ENCODE measurements at regions not wholly inside any gene's neighbourhood (a gene's known extent, or its start where the extent isn't known, plus 50 kb on each side); places are given as distances from the start of the nearest gene placed in this dataset.

DNA sequence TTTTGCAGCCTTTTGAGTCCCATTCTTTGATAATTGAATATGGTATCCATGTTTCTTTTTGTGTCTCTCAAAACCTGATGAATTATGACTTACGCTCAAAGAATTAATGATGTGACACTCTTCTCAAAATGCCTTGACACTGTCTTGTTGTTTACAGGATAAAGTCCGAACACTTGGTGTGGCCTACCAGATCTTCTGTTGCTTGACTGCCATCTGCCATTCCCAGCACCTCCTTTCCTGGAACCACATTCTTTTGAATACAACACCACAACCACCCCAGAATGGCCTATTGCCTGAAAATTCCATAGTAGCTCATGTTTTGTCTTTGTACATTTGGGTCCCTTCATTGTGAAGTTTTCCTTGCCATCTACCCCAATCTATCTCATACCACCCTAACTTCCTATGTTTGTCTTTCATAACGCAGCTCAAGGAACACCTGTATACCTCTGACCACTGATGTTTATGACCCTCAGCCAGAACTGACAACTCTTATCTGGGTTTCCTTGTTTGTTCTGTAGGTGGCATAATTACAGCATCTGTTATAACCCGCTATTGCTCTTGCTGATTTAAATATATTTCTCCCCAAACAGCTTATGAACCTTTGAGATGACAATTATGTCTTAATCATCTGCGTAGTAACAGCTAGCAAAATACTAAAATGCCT is 991.3 kb downstream of the RAB28 start:
- 93 to 100% methylated on average over 2 to 5 of the region's 5 CpGs for WGBS, 2 experiments (ENCODE audit: insufficient coverage in 1 of 2, insufficient read length in 1 of 2)
- H3K9ac ChIP-seq (ENCODE audit: extremely low read depth, low read length, poor library complexity, severe bottlenecking) = no peak overlapping the region
- H3K27me3 ChIP-seq (ENCODE audit: control insufficient read depth, insufficient read depth, low read length, poor library complexity, severe bottlenecking) = no peaks in the 10 kb centered on the region
- no peak overlapping the region for H3K27ac ChIP-seq (ENCODE audit: low read depth, low read length)
- TF ChIP-seq, protein P1, sequence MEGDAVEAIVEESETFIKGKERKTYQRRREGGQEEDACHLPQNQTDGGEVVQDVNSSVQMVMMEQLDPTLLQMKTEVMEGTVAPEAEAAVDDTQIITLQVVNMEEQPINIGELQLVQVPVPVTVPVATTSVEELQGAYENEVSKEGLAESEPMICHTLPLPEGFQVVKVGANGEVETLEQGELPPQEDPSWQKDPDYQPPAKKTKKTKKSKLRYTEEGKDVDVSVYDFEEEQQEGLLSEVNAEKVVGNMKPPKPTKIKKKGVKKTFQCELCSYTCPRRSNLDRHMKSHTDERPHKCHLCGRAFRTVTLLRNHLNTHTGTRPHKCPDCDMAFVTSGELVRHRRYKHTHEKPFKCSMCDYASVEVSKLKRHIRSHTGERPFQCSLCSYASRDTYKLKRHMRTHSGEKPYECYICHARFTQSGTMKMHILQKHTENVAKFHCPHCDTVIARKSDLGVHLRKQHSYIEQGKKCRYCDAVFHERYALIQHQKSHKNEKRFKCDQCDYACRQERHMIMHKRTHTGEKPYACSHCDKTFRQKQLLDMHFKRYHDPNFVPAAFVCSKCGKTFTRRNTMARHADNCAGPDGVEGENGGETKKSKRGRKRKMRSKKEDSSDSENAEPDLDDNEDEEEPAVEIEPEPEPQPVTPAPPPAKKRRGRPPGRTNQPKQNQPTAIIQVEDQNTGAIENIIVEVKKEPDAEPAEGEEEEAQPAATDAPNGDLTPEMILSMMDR (conservative IDR thresholded peaks at IDR 0.05) = no peak
- Mint-ChIP-seq H3K27me3 (ENCODE audit: insufficient read depth) (peaks cover 4% of the 10 kb centered on the region), H3K27ac (no peak overlapping the region), H3K4me1 (peaks cover 8% of the 10 kb centered on the region), H3K4me3 (no peak overlapping the region), H3K36me3 (ENCODE audit: low read depth) (peaks cover 7% of the 10 kb centered on the region), H3K9me3 (peaks cover 34% of the 10 kb centered on the region)
- no peak for DNase-seq
- no peaks in the 10 kb centered on the region for H3K4me1 ChIP-seq (ENCODE audit: control insufficient read depth, insufficient read depth, low read length)
- no peaks in the 10 kb centered on the region for H3K36me3 ChIP-seq (ENCODE audit: control insufficient read depth, insufficient read depth, low read length)
- peak overlapping the region; percentile 6 for H3K4me3 ChIP-seq (ENCODE audit: low read length)
- H3K9me3 ChIP-seq (ENCODE audit: control insufficient read depth, low read length) = peaks cover 43% of the 10 kb centered on the region

DNA sequence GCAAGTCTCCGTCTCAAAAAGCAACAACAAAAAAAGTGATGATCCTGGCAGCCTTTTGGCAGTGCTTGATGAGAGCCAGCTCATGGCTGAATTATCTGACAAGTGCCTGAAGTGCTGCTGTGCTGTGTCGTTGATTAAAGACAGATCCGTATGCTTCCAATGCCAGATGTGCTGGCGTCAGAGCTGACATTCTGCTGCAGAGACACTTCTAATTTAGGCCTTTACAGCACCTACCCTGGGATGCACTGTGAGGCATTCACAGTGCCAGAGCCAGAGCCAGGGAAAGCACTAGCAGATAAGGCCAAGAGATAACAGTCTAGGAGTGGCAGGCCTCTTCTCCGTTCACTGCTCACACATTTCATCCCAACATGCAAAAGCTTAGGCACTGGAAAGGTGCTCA is 995.5 kb downstream of the RAB28 start:
- Mint-ChIP-seq H3K4me3 (no peak overlapping the region), H3K9me3 (peaks cover 8% of the 10 kb centered on the region), H3K27me3 (ENCODE audit: insufficient read depth) (no peaks in the 10 kb centered on the region), H3K36me3 (ENCODE audit: low read depth) (no peaks in the 10 kb centered on the region), H3K4me1 (peaks cover 12% of the 10 kb centered on the region), H3K27ac (no peak overlapping the region)
- WGBS, 2 experiments (ENCODE audit: insufficient coverage in 1 of 2, insufficient read length in 1 of 2) = 81 to 91% methylated on average over 4 to 5 of the region's 5 CpGs
- Histone ChIP-seq H3K4me3 (ENCODE audit: low read length) (no peak overlapping the region), H3K9ac (ENCODE audit: extremely low read depth, low read length, poor library complexity, severe bottlenecking) (no peak overlapping the region), H3K36me3 (ENCODE audit: control insufficient read depth, insufficient read depth, low read length) (no peaks in the 10 kb centered on the region), H3K27me3 (ENCODE audit: control insufficient read depth, insufficient read depth, low read length, poor library complexity, severe bottlenecking) (no peaks in the 10 kb centered on the region), H3K27ac (ENCODE audit: low read depth, low read length) (no peak overlapping the region), H3K9me3 (ENCODE audit: control insufficient read depth, low read length) (peaks cover 11% of the 10 kb centered on the region), H3K4me1 (ENCODE audit: control insufficient read depth, insufficient read depth, low read length) (no peaks in the 10 kb centered on the region)
- TF ChIP-seq, protein P1 (conservative IDR thresholded peaks at IDR 0.05) = no peak
- DNase-seq = peak; percentile 44

DNA sequence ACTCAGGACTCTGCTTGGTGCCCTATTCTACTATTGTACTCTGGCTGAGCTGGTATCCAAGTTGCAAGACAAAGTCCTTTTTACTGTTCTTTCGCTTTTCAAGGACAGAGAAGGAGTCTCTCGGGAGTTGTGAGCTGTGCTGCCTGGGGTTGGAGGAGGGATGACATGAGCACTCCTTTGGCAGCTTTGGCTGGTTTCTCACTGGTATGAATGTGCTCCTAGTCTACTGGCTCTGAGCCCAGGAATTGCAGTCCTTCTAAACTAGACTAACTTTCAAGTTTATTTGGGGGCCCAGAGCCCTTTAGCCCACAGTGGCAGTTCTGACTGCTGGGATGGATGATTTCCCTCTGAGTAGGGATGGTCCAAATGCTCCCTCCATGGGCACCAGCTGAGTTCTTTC is 997.1 kb downstream of the RAB28 start:
- Mint-ChIP-seq H3K9me3 (peaks cover 12% of the 10 kb centered on the region), H3K27me3 (ENCODE audit: insufficient read depth) (no peaks in the 10 kb centered on the region), H3K4me3 (no peak overlapping the region), H3K27ac (no peak overlapping the region), H3K36me3 (ENCODE audit: low read depth) (no peaks in the 10 kb centered on the region), H3K4me1 (peaks cover 12% of the 10 kb centered on the region)
- no peaks in the 10 kb centered on the region for H3K27me3 ChIP-seq (ENCODE audit: control insufficient read depth, insufficient read depth, low read length, poor library complexity, severe bottlenecking)
- WGBS, 2 experiments (ENCODE audit: insufficient coverage in 1 of 2, insufficient read length in 1 of 2) = 86 to 95% methylated on average over 1 to 2 of the region's 2 CpGs
- H3K9me3 ChIP-seq (ENCODE audit: control insufficient read depth, low read length) = no peaks in the 10 kb centered on the region
- no peak for DNase-seq
- H3K36me3 ChIP-seq (ENCODE audit: control insufficient read depth, insufficient read depth, low read length) = no peaks in the 10 kb centered on the region
- no peak overlapping the region for H3K27ac ChIP-seq (ENCODE audit: low read depth, low read length)
- TF ChIP-seq, protein P1 (conservative IDR thresholded peaks at IDR 0.05) = no peak
- no peak overlapping the region for H3K9ac ChIP-seq (ENCODE audit: extremely low read depth, low read length, poor library complexity, severe bottlenecking)
- H3K4me3 ChIP-seq (ENCODE audit: low read length) = no peak overlapping the region
- H3K4me1 ChIP-seq (ENCODE audit: control insufficient read depth, insufficient read depth, low read length) = no peaks in the 10 kb centered on the region
